GM18505 (cell line): ENCODE measurements at regions not wholly inside any gene's neighbourhood (a gene's known extent, or its start where the extent isn't known, plus 50 kb on each side); places are given as distances from the start of the nearest gene placed in this dataset.
"Not testable (repeated sequence)": the region's sequence is repeated elsewhere in the genome, so short reads cannot be mapped to it uniquely, and the experiment has no call there.

Experiments
- ATAC-seq: cut with Tn5 transposase; IDR thresholded peaks from one replicate; pipeline ENCODE4 v1.9.1; 2021; ENCODE audit not compliant: unreplicated experiment
- POLR2A ChIP-seq: IDR thresholded peaks from 4 replicates; pipeline ENCODE4 v1.6.1; 2011; ENCODE audit warnings: borderline replicate concordance; ENCODE audit not compliant: insufficient read depth, insufficient read length; ENCODE audit errors: extremely low read depth

DNA sequence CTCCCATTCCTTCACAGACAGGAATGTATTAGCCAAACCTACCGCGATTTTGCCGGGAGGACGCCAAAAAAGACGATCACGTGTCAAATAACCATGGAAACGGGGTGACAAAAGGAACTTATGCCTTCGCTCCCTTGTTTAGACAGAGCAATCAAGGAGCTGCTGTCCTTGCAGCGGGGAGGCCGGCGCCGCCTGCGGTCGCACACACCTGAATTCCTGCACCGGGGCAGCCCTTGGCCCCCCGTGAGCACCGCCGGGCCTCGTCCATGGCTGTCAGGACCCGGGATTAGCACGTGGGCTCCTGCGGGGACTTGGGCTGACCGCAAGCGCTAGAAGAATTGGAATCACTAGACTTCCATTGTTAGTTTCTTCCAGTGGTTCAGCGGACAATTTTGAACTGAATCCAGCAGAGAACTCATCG, 193.1 kb downstream of the SHQ1 start:
- no peak for ATAC-seq
- TF ChIP-seq POLR2A, result no peak

DNA sequence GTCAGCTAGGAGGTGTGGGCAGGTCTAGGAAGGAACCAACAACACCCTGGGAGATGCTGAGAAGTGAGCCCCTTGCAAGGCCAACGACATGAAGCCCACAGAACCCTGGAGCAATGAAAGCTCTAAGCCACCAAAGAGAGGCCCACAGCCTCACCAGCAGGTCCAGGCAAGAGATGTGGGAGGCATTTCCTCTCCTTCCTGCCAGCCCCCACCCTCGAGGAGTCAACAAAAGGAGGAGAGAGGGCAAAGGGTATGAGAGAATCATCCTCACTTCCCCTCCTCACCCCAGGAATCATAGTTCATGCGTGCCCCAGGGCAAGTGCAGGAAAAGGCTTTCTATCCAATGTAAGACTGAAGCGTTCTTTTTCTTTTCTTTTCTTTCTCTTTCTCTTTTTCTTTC, 195.8 kb downstream of the SHQ1 start:
- TF ChIP-seq POLR2A, result no peak
- no peak for ATAC-seq

DNA sequence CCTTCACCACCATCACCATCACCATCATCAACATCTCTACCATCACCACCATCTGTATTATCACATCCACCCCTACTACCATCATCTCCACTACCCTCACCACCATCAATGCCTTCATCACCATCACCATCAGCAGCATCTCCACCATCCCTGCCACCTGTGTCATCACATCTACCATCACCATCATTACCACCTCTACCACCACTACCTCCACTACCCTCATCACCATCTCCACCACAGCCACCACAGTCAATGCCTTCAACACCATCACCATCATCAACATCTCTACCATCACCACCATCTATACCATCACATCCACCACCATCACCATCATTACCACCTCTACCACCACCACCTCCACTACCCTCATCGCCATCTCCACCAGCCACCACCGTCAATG, 196.7 kb downstream of the SHQ1 start:
- no peak for ATAC-seq
- no peak for TF ChIP-seq POLR2A

DNA sequence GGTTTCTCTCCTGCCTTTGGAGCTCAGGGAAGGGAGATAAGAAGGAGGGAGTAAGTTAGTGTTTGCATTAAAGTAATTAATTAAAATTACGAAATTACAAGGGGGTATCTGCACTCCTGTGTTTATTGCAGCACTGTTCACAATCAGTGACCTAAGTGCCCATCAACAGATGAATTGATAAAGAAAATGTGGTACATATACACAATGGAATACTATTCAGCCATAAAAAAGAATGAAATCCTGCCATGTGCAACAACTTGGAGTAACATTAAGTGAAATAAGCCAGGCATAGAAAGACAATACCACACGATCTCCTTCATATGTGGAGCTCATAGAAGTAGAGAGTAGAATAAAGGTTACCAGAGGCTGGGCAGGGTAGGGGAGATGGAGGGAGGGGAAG, 202.0 kb downstream of the SHQ1 start:
- ATAC-seq, result no peak
- no peak for TF ChIP-seq POLR2A

DNA sequence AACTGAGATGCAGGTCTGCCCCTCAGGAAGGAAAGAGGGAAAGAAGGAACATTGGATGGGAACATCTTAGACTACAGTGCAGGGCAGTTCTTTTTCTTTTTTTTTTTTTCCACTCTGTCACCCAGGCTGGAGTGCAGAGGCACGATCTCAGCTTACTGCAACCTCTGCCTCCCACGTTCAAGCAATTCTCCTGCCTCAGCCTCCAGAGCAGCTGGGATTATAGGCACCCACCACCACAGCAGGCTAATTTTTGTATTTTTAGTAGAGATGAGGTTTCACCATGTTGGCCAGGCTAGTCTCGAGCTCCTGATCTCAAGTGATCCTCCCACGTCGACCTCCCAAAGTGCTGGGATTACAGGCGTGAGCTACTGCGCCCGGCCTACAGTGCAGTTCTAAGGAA, 204.6 kb downstream of the SHQ1 start:
- not testable (repeated sequence) for ATAC-seq

DNA sequence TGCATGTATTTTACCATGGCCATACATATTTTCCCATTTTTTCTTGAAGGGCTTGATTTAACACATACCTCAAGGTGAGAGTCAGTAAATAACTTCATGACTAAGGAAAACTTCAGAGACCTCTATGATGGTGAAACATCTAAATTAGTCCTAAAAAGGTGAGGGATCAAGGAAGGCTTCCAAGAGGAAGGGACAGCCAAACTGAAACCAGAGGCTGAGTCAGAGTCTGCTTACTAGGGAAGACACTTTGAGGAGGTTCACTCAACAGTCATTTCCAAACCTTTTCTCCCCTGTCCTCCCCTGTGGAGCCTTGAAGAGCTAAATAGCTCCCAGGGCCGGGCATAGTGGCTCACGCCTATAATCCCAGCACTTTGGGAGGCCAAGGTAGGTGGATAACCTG, 206.6 kb downstream of the SHQ1 start:
- TF ChIP-seq POLR2A, result no peak
- no peak for ATAC-seq

DNA sequence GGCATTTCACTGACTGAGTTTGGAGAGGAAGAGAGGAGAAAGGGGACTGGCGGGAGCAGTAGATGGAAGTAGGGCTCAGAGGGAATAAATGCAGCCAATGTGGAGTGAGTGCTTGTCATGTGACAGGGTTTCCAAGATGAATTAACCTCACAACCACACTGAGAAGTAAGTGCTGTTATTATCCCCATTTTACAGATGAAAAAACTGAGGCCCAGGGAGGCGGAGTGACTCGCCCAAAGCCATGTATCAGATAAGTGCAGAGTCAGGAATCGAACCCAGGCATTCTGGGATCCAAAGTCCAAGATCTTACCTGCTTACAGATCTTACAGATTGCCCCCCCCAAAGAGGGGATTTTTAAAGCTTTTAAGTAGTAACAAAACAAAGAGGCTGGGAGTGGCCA, 207.2 kb downstream of the SHQ1 start:
- no peak for TF ChIP-seq POLR2A
- ATAC-seq, result no peak

DNA sequence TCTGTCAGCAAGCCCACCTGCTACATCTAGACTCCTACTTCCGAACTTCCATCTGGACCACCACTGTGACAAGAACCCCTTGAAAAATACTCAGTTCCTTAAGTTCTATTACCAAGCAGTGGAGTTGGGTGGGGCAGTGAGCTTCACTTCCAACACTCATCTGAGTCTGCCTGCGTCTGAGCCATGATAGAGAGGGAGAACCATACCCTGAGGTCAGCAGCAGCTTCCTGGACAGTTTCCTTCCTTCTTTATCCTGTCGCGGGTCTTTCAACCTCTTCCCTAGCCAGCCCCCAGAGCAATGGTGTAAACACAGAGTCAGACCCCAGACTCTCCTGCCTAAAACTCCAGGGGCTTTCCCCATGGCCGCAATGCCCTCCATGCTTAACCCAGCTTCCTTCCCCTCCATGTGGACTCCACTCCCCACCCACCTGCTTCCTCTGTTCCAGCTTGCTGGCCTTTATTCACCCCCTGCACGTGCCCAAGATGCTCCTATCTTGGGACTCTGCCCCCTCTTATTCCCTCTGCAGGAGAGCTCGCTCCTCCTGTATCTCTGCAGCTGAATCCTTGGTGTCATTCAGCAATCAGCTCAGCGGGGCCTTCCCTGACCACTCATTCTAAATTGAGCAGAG, 211.2 kb downstream of the SHQ1 start:
- TF ChIP-seq POLR2A, result no peak
- ATAC-seq, result no peak

DNA sequence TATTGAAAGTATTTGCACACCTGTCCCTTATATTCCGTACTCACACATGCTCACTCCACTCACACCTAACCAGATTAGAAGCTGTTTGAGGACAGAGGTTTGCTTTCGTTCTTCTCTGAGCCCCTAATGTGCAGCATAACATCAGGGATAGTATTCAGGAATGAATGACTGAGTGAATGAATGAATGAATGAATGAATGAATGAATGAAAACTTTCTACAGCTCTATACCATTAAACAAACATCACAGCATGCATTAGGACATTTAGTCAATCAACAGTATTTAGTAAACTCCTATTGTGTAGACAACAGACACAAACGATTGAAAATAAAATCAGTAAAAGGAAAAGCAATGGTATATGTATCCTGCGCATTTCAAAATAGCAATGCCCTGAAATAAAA, 212.7 kb downstream of the SHQ1 start:
- ATAC-seq, result no peak
- no peak for TF ChIP-seq POLR2A

DNA sequence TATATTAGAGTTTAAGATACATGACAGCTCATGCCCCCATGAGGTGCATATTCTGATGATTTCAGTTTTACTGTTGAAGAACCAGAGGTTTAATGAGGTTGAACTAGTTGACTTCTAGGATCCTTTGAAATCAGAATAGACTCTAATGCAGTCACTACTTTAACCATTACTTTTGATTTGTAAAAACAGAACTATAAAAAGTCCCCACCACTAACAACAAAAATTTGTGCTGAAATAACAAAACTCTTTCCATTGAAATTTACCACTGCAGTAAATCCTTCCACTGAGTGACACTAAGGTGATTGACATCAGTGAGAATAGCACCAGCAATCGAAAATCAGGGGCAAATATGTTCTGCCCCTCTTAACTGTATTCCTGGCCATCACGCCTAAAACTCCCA, 214.1 kb downstream of the SHQ1 start:
- ATAC-seq, result no peak
- TF ChIP-seq POLR2A, result no peak

DNA sequence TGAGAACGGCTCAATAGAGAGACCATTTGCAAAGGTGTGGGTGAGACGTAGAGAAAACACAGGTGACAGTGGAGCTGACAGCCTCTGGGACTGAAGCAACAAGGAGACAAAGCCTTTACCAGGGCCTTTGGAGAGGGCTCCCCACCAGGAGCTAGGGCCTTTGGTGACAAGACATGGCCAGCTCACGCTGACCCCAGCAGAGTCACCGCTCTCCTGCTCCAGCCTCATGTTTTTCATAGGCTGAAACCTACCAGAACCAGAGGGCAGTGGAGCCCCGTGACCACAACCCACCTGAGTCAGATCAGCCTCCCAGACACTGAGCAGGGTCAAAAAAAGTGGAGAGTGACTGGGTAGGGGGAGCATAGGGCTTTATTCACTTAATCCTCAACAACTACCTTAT, 214.7 kb downstream of the SHQ1 start:
- no peak for TF ChIP-seq POLR2A
- ATAC-seq, result no peak

DNA sequence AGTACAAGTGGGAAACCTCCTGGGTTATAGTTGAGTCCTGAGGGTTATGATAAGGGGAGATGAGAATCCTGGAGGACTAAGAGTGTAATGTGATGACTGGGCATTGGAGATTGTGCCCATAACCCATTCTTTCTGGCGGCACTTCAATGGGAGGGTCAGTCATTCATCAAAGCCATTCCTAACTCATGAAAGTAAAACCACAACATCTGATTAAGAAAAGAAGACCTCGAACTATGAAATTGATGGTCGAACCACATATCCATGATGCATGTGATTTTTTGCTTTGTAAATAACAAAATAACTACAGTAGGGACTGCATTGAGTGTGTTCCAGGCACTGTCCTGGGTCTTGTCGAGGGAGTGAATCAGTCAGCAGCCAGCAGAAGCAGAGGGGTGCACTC, 215.1 kb downstream of the SHQ1 start:
- no peak for TF ChIP-seq POLR2A
- ATAC-seq, result no peak

DNA sequence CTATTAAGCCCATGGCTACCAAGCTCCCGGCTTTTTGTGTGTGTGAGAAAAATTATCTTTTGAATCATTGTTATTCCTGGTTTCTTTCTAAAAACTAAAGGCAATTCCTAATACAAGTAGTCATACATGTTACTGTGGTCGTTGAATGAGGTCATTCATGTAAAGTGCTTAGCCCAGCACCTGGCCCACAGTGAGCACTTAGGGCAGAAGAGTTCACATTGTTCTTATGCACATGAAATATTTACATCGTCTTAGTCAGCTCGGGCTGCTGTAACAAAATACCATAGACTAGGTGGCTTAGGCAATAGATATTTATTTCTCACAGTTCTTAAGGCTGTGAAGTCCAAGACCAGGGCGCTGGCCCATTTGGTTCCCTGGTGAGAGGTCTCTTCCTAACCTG, 216.1 kb downstream of the SHQ1 start:
- ATAC-seq, result no peak
- no peak for TF ChIP-seq POLR2A

DNA sequence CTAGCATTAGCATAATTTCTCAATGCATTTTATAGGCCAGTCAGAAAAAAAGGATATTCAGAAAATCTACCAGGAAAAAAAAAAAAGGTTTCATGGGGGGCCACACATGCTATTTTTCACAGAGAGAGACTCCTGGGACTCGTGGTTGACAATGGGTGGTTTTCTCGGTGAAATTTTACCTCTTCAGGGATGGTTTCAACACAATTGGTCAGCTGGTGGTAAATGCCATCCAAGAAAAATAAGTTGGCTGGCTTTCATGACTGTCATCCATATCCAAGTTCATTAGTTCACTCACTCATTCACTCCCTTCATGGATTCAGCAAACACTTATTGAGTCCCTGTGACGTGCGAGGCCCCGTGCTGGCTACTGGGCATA, 217.3 kb downstream of the SHQ1 start:
- no peak for TF ChIP-seq POLR2A
- no peak for ATAC-seq

DNA sequence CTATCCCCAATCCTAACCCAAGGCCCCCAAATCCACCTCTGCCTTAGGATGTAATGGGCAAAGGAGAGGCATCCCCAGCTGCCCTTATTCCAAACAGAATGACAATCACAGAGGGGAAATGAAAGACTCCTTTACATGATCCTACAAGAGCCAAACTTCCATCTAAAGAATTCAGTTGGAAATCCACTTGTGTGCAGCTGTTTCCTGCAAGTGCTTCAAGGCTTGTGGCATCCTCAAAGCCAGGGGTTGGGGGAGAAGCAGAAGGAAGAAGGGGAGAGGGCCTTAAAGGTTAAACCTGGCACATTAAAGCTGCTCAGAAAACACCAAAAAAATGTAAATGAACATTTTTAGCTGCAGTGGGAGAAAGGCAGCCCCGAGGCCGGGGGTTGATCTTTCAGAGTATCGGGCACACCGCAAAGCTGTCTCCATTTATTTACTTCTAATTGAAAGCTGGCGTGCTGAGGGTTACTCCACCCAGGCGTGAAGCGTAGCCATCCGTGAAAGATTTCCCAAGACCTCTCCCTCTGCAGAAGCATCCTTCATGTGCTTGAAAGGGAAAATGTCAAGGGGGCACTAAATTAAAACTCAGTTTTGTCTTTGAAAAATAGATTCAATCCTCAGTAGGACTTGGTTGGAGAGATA, 217.8 kb downstream of the SHQ1 start:
- no peak for TF ChIP-seq POLR2A
- ATAC-seq, result no peak
